Panc1 (cell line): ENCODE measurements at regions not wholly inside any gene's neighbourhood (a gene's known extent, or its start where the extent isn't known, plus 50 kb on each side); places are given as distances from the start of the nearest gene placed in this dataset.

ENCODE experiments used
- ATAC-seq: fragments of 200-7000 bp; cut with Tn5 transposase; 2 replicates; pipeline ENCODE4 v1.9.1; 2020; ENCODE audit warnings: mild to moderate bottlenecking, moderate library complexity
- BruUV-seq: library from RNA; stranded (reverse); fragments of 400-500 nt; replicated peaks from 2 replicates; lab custom pipeline; 2021; lab: Mats Ljungman, UMichigan
- CTCF ChIA-PET: fragments of 300-600 bp; sonication (Branson Sonifier 250); formaldehyde crosslinking; loops from one replicate; lab custom pipeline; 2022; ENCODE audit warnings: antibody characterized with exemption; lab: Charles Lee
- POLR2A ChIA-PET: fragments of 300-600 bp; sonication (Branson Sonifier 250); formaldehyde crosslinking; loops from one replicate; lab custom pipeline; 2022; ENCODE audit warnings: antibody characterized with exemption; lab: Charles Lee
- DNase-seq: peaks from one replicate; pipeline ENCODE4 v3.0.0-alpha.2; 2010; ENCODE audit warnings: low read depth, low spot score
- H3K27ac ChIP-seq: 2 replicates; pipeline ENCODE4 v1.5.1; 2011; ENCODE audit warnings: mild to moderate bottlenecking, low read length, inconsistent platforms
- H3K27me3 ChIP-seq: fragments of 200-500 bp; sonication (Bioruptor generic); 2 replicates; pipeline ENCODE4 v1.6.0; 2014; ENCODE audit warnings: low read length, inconsistent platforms; ENCODE audit not compliant: control insufficient read depth, insufficient read depth
- H3K36me3 ChIP-seq: fragments of 200-500 bp; sonication (Bioruptor generic); 2 replicates; pipeline ENCODE4 v1.5.1; 2014; ENCODE audit warnings: inconsistent platforms, mild to moderate bottlenecking, low read length, moderate library complexity; ENCODE audit not compliant: control insufficient read depth, insufficient read depth
- H3K4me1 ChIP-seq: 2 replicates; pipeline ENCODE4 v1.5.1; 2011; ENCODE audit warnings: inconsistent platforms, mild to moderate bottlenecking, low read length, moderate library complexity; ENCODE audit not compliant: control insufficient read depth, insufficient read depth
- H3K4me3 ChIP-seq, 2 experiments: 2 replicates each; pipeline ENCODE4 v1.5.1; 2011 to 2012; ENCODE audit warnings: low read depth in 2 of 2, low read length in 2 of 2, mild to moderate bottlenecking in 2 of 2, inconsistent platforms in 1 of 2, moderate library complexity in 1 of 2
- H3K9me3 ChIP-seq: fragments of 200-500 bp; sonication (Bioruptor generic); 2 replicates; pipeline ENCODE4 v1.5.1; 2014; ENCODE audit warnings: low read depth, mild to moderate bottlenecking, inconsistent platforms, low read length, moderate library complexity; ENCODE audit not compliant: control insufficient read depth, insufficient read depth
- CTCF ChIP-seq: fragments of 450-650 bp; IDR thresholded peaks from 2 replicates; pipeline ENCODE4 v1.5.1; 2017; ENCODE audit warnings: mild to moderate bottlenecking
- POLR2AphosphoS5 ChIP-seq: IDR thresholded peaks from 2 replicates; pipeline ENCODE4 v1.6.1; 2012; ENCODE audit warnings: mild to moderate bottlenecking, low read depth, low read length, moderate library complexity
- REST ChIP-seq, 2 experiments: IDR thresholded peaks; 2 replicates each; pipeline ENCODE4 v1.6.1; 2011 to 2012; ENCODE audit warnings: low read depth in 2 of 2, control low read depth in 1 of 2, low read length in 1 of 2, mild to moderate bottlenecking in 1 of 2, moderate library complexity in 1 of 2; ENCODE audit not compliant: insufficient read depth in 1 of 2
- SIN3A ChIP-seq: IDR thresholded peaks from 2 replicates; pipeline ENCODE4 v1.6.1; 2012; ENCODE audit warnings: low read depth, mild to moderate bottlenecking, low read length, moderate library complexity, borderline replicate concordance; ENCODE audit not compliant: insufficient read depth
- TCF7L2 ChIP-seq: IDR thresholded peaks from 2 replicates; pipeline ENCODE4 v1.6.1; 2011; ENCODE audit warnings: mild to moderate bottlenecking, low read depth, low read length, inconsistent platforms
- in situ Hi-C: cut with HindIII; loops from 2 replicates; pipeline ENCODE4 v1.10.0; 2016; ENCODE audit warnings: low sequenced_read_pairs, low pct_unique_long_range_greater_than_20kb
- intact Hi-C: fragments of 100-400 bp; cut with micrococcal nuclease; formaldehyde crosslinking; loops from one replicate; pipeline ENCODE4 v1.10.0; 2022; ENCODE audit not compliant: unreplicated experiment

DNA sequence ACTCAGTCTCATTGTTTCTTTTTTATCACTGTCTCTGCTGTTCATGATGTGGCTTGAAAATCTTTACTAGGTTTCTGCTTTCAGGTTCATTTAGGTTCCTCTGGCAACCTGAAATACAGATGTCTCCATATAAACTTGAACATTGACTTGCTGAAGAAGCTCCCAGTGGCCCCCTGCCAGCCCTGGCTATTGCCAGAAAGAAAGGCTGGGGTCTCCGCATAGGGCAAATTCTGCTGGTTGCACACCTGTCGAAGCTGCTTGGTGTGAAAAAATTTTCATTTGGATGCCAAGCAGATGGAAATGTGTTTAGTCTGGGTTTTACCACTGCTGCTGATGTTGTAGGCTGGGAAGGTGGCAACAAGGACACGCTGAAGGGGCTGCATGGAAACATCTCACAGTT lies 826.7 kb upstream of the GHITM start:
- DNase-seq (no peak), ATAC-seq (no peak)
- H3K27me3 ChIP-seq: no peaks in the 10 kb centered on the region
- POLR2A ChIA-PET: no interaction called here
- intact Hi-C loops (no loop called here), in situ Hi-C loops (no loop called here)
- no peak overlapping the region for H3K27ac ChIP-seq
- H3K4me1 ChIP-seq: no peaks in the 10 kb centered on the region
- H3K36me3 ChIP-seq: no peaks in the 10 kb centered on the region
- CTCF ChIA-PET: no interaction called here
- no peak overlapping the region for H3K4me3 ChIP-seq
- H3K9me3 ChIP-seq: no peaks in the 10 kb centered on the region
- TF ChIP-seq REST (IDR thresholded peaks at IDR 0.05; ENCODE audit: insufficient read depth in 1 of 2, low read depth in 2 of 2, low read length in 1 of 2) (no peak), POLR2AphosphoS5 (no peak)
- BruUV-seq: no TSS peak

DNA sequence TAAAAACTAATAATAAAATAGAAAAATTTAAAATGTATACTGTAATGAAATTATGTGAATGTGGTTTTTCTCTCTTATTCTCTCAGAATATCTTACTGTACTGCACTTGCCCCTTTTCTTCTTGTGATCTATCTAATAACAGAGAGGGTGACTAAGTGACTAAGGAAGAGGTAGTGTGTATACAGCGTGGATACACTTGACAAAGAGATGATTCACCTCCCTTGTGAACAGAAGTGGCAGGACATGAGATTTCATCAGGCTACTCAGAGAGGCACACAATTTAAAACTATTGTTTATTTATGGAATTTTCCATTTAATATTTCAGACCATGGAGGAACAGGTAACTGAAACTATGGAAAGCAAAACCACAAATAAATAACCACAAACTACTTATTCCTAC lies 806.6 kb upstream of the GHITM start:
- no peaks in the 10 kb centered on the region for H3K27me3 ChIP-seq
- ChIA-PET CTCF (no interaction called here), POLR2A (no interaction called here)
- H3K4me1 ChIP-seq: no peaks in the 10 kb centered on the region
- no TSS peak for BruUV-seq
- in situ Hi-C loops: no loop called here
- H3K36me3 ChIP-seq: no peaks in the 10 kb centered on the region
- intact Hi-C loops: no loop called here
- H3K4me3 ChIP-seq: no peak overlapping the region
- TF ChIP-seq CTCF (no peak), POLR2AphosphoS5 (no peak), SIN3A (no peak), REST (IDR thresholded peaks at IDR 0.05; ENCODE audit: insufficient read depth in 1 of 2, low read depth in 2 of 2, low read length in 1 of 2) (no peak), TCF7L2 (no peak)
- ATAC-seq (no peak), DNase-seq (no peak)
- H3K27ac ChIP-seq: no peak overlapping the region
- no peaks in the 10 kb centered on the region for H3K9me3 ChIP-seq
